Adrenal gland (tissue), 5 donors: ENCODE measurements at regions not wholly inside any gene's neighbourhood (a gene's known extent, or its start where the extent isn't known, plus 50 kb on each side); places are given as distances from the start of the nearest gene placed in this dataset.

Source experiments
- CTCF ChIP-seq, 6 experiments: fragments of 450-650 bp in 4 of 6; fragments of 200-600 bp in 2 of 6; sonication (generic) in 1 of 6; IDR thresholded peaks; 1 replicate in 5 of 6; 2 replicates in 1 of 6; pipeline versions ENCODE4 v1.5.1 to v1.8.0; 2016 to 2021; ENCODE audit warnings: antibody characterized with exemption in 6 of 6, mild to moderate bottlenecking in 2 of 6, moderate library complexity in 1 of 6
- POLR2A ChIP-seq, 2 donors: fragments of 450-650 bp; IDR thresholded peaks; one replicate each; pipeline ENCODE4 v1.6.1; 2017; ENCODE audit warnings: antibody characterized with exemption in 2 of 2, mild to moderate bottlenecking in 2 of 2, moderate library complexity in 1 of 2
- donor health status: DM: no; HTN: no; CAD: no.

DNA sequence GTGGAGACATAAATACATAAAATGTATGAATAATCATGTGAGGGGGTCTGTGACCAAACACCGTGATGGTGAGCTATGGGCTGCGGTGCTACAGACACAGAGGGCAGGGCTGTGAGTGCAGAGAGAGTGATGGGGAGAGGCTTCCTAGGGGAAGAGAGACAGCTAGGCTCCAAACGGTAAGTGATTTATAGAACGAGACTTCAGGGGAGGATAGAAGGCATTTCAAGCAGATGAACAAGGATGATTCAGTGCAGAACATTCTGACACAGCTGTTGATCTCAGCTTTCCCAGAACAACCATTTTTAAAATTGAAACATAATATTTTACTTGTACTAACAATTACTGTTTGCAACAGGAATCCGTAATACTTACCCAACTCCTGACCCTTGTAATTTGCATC lies 100.7 kb downstream of the GAS1 start:
- TF ChIP-seq POLR2A (IDR thresholded peaks at IDR 0.05) (no peak), CTCF (IDR thresholded peaks at IDR 0.05) (no peak)
